ENCODE measurements at regions not wholly inside any gene's neighbourhood (a gene's known extent, or its start where the extent isn't known, plus 50 kb on each side); places are given as distances from the start of the nearest gene placed in this dataset.

DNA sequence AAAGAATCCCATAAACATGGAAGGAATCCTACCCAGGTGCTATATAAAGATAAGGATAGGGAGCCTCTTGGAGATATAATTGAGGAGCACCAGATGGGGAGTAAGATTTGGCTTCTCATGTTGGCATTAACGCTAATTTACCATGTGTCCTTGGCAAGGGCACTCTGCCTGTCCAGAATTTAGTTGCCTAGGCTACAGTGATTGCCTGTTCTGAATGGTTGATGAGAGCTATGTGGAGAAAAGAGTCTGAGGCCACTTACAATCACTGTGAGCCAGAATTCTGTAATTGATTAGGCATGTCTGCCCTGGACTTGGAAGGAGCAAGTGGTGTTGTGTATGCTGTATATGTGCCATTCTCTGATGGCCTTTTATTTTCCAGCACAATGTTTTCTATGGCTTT is 1101.2 kb upstream of the RBFOX1 start:
- TF ChIP-seq ZC3H10 (CRISPR knock-in tag; IDR thresholded peaks at IDR 0.05), result no peak
- no peak for TF ChIP-seq RARB (CRISPR knock-in tag; IDR thresholded peaks at IDR 0.05)
- no peak for TF ChIP-seq ZFP3 (CRISPR knock-in tag; IDR thresholded peaks at IDR 0.05)

All from SK-N-SH treated with all-trans-retinoic acid at 6 μM for 48 hours (cell line).